PC-9 (cell line): ENCODE measurements at regions not wholly inside any gene's neighbourhood (a gene's known extent, or its start where the extent isn't known, plus 50 kb on each side); places are given as distances from the start of the nearest gene placed in this dataset.

ENCODE experiments used
- BruUV-seq: library from RNA; stranded (reverse); fragments of 400-500 nt; replicated peaks from 2 replicates; lab custom pipeline; 2021; lab: Mats Ljungman, UMichigan
- CTCF ChIA-PET: fragments of 300-600 bp; sonication (Branson Sonifier 250); formaldehyde crosslinking; loops from one replicate; lab custom pipeline; 2022; ENCODE audit warnings: antibody characterized with exemption; lab: Charles Lee
- POLR2A ChIA-PET: fragments of 300-600 bp; sonication (Branson Sonifier 250); formaldehyde crosslinking; loops from one replicate; lab custom pipeline; 2022; ENCODE audit warnings: antibody characterized with exemption; ENCODE audit not compliant: unreplicated experiment; lab: Charles Lee
- DNase-seq, 2 experiments: peaks; one replicate each; pipeline versions ENCODE4 v3.0.0 to v3.0.0-alpha.2; 2015 to 2022; ENCODE audit warnings: mixed read lengths in 1 of 2
- H2AFZ ChIP-seq: fragments of 200-600 bp; sonication (generic); 2 replicates; pipeline ENCODE4 v1.8.1; 2017; ENCODE audit warnings: antibody characterized with exemption
- H3F3A ChIP-seq: fragments of 200-600 bp; sonication (generic); 2 replicates; pipeline ENCODE4 v1.8.1; 2017; ENCODE audit warnings: antibody characterized with exemption, mild to moderate bottlenecking, low read depth; ENCODE audit not compliant: insufficient read depth
- H3K27ac ChIP-seq: fragments of 200-600 bp; sonication (generic); 2 replicates; pipeline ENCODE4 v1.6.1; 2016; ENCODE audit warnings: mixed run types
- H3K27me3 ChIP-seq: fragments of 200-600 bp; sonication (generic); 2 replicates; pipeline ENCODE4 v1.6.1; 2016; ENCODE audit warnings: low read depth, mixed run types; ENCODE audit not compliant: insufficient read depth
- H3K36me3 ChIP-seq: fragments of 200-600 bp; sonication (generic); 2 replicates; pipeline ENCODE4 v1.6.1; 2016; ENCODE audit warnings: low read depth, mixed run types
- H3K4me1 ChIP-seq: fragments of 200-600 bp; sonication (generic); replicated peaks from 2 replicates; pipeline ENCODE4 v1.6.1; 2016; ENCODE audit warnings: mixed run types; ENCODE audit not compliant: insufficient read depth
- H3K4me2 ChIP-seq: fragments of 200-600 bp; sonication (generic); 2 replicates; pipeline ENCODE4 v1.6.1; 2017; ENCODE audit warnings: mixed run types
- H3K4me3 ChIP-seq: fragments of 200-600 bp; sonication (generic); 2 replicates; pipeline ENCODE4 v1.6.1; 2016; ENCODE audit warnings: mixed run types
- H3K79me2 ChIP-seq: fragments of 200-600 bp; sonication (generic); 2 replicates; pipeline ENCODE4 v1.6.1; 2017; ENCODE audit warnings: low read depth, mixed run types
- H3K9me2 ChIP-seq: fragments of 200-600 bp; sonication (generic); 2 replicates; pipeline ENCODE4 v1.8.1; 2017; ENCODE audit warnings: mild to moderate bottlenecking; ENCODE audit not compliant: insufficient read depth
- H3K9me3 ChIP-seq: fragments of 200-600 bp; sonication (generic); 2 replicates; pipeline ENCODE4 v1.8.1; 2016; ENCODE audit warnings: low read depth; ENCODE audit not compliant: insufficient read depth
- H4K20me1 ChIP-seq: fragments of 200-600 bp; sonication (generic); 2 replicates; pipeline ENCODE4 v1.8.1; 2017; ENCODE audit not compliant: insufficient read depth
- EZH2 ChIP-seq: fragments of 200-600 bp; sonication (generic); IDR thresholded peaks from 2 replicates; pipeline ENCODE4 v1.8.0; 2017; ENCODE audit warnings: antibody characterized with exemption, low read depth
- intact Hi-C: fragments of 100-400 bp; cut with micrococcal nuclease; formaldehyde crosslinking; loops from one replicate; pipeline ENCODE4 v1.10.0; 2022; ENCODE audit not compliant: unreplicated experiment
- TF ChIP-seq, protein P1 (sequence below): fragments of 200-600 bp; sonication (generic); conservative IDR thresholded peaks from 2 replicates; pipeline ENCODE4 v1.6.1; 2017; ENCODE audit warnings: mixed run types, antibody characterized with exemption, mild to moderate bottlenecking, moderate library complexity

DNA sequence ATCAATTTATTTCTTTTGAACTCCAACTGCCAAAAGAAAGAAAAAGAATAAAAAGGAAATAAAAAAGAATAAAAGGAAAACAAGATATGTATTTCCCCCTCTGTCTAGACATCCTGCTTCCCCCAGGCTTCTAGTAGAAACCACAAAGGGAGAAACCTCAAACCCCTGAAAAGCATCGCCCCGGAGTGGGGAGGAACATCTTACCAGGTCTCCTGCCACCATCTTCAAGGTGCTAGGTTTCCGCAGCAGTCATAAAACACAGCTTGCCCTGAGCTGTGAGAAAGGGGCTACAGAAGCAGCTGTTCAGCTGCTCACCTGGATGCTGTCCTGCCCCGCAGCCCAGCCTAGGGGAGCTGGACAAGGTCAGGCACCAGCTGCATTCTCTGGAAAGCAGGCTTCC is 487.7 kb downstream of the GADD45G start:
- peaks cover 82% of the 10 kb centered on the region for H3K27me3 ChIP-seq
- no peak overlapping the region for H3K4me2 ChIP-seq
- H3K9me2 ChIP-seq, result no peaks in the 10 kb centered on the region
- BruUV-seq, result no TSS peak
- DNase-seq, result no peak
- ChIA-PET CTCF (interaction anchor here (0.6 kb wide), 1 partner anchor 18 kb away, joined by 3 read pairs; no protein-coding TSS in a partner anchor), POLR2A (no interaction called here)
- intact Hi-C loops, result no loop called here
- no peaks in the 10 kb centered on the region for H3K4me1 ChIP-seq
- TF ChIP-seq EZH2, result no peak
- TF ChIP-seq, protein P1, sequence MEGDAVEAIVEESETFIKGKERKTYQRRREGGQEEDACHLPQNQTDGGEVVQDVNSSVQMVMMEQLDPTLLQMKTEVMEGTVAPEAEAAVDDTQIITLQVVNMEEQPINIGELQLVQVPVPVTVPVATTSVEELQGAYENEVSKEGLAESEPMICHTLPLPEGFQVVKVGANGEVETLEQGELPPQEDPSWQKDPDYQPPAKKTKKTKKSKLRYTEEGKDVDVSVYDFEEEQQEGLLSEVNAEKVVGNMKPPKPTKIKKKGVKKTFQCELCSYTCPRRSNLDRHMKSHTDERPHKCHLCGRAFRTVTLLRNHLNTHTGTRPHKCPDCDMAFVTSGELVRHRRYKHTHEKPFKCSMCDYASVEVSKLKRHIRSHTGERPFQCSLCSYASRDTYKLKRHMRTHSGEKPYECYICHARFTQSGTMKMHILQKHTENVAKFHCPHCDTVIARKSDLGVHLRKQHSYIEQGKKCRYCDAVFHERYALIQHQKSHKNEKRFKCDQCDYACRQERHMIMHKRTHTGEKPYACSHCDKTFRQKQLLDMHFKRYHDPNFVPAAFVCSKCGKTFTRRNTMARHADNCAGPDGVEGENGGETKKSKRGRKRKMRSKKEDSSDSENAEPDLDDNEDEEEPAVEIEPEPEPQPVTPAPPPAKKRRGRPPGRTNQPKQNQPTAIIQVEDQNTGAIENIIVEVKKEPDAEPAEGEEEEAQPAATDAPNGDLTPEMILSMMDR, result no peak
- H3K4me3 ChIP-seq, result no peak overlapping the region
- H3F3A ChIP-seq, result no peaks in the 10 kb centered on the region
- no peak overlapping the region for H2AFZ ChIP-seq
- no peaks in the 10 kb centered on the region for H4K20me1 ChIP-seq
- H3K9me3 ChIP-seq, result no peaks in the 10 kb centered on the region
- H3K36me3 ChIP-seq, result no peaks in the 10 kb centered on the region
- no peak overlapping the region for H3K27ac ChIP-seq
- no peaks in the 10 kb centered on the region for H3K79me2 ChIP-seq

DNA sequence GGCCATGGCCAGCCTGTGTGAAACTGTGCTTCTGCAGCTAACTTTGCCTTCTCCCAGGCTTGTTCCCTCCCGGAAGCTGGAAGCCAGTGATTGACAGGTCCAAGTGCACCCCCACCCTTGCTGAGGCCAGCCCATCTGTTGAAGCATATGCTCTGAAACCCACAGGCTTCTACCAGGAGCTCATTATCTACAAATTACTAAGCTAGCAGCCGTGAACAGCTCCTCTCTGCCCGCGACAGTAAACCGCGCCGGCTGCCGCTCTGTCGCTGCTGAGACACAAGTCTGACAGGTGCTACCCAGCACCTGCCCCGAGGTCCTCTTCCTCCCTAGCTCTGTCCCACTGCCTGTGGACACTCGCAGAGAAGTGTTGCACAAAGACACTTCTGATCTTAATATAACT is 490.9 kb downstream of the GADD45G start:
- H3K36me3 ChIP-seq, result no peaks in the 10 kb centered on the region
- POLR2A ChIA-PET, result no interaction called here
- DNase-seq, result no peak
- no peak overlapping the region for H3K4me3 ChIP-seq
- H3K27ac ChIP-seq, result no peak overlapping the region
- H3F3A ChIP-seq, result no peaks in the 10 kb centered on the region
- H3K4me1 ChIP-seq, result no peaks in the 10 kb centered on the region
- H3K9me3 ChIP-seq, result no peaks in the 10 kb centered on the region
- H3K4me2 ChIP-seq, result no peak overlapping the region
- H2AFZ ChIP-seq, result no peak overlapping the region
- no TSS peak for BruUV-seq
- CTCF ChIA-PET, result no interaction called here
- no peaks in the 10 kb centered on the region for H3K79me2 ChIP-seq
- intact Hi-C loops, result no loop called here
- H3K27me3 ChIP-seq, result peaks cover 77% of the 10 kb centered on the region
- TF ChIP-seq, protein P1, result no peak
- TF ChIP-seq EZH2, result no peak
- H3K9me2 ChIP-seq, result no peaks in the 10 kb centered on the region
- no peaks in the 10 kb centered on the region for H4K20me1 ChIP-seq

DNA sequence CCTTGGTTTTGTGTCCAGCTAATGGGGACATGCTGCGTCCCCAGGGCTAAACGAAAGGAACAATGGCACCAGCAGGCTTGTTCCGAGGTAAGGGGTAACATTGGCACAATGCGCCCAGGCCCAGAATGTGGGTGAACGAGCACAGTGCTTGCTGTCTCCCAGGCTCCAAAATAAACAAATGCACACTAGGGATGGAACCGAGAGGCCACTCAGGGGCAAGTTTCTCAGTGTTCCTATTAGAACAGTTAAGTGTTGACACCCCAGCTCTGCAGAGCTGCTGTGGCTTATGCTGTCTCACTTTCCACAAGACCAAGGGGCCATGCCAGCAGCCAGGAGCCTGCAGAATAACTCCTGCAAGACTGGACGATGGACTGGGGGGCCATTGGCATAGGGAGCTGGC is 492.4 kb downstream of the GADD45G start:
- CTCF ChIA-PET, result no interaction called here

More for the DNA sequence above, 492.4 kb downstream of the GADD45G start:
- H3K4me2 ChIP-seq, result no peak overlapping the region
- no peaks in the 10 kb centered on the region for H3F3A ChIP-seq
- H3K9me3 ChIP-seq, result no peaks in the 10 kb centered on the region
- H3K36me3 ChIP-seq, result no peaks in the 10 kb centered on the region
- H4K20me1 ChIP-seq, result no peaks in the 10 kb centered on the region
- POLR2A ChIA-PET, result no interaction called here
- H3K79me2 ChIP-seq, result no peaks in the 10 kb centered on the region
- no peak overlapping the region for H3K27ac ChIP-seq
- H2AFZ ChIP-seq, result no peak overlapping the region
- BruUV-seq, result no TSS peak
- no peaks in the 10 kb centered on the region for H3K4me1 ChIP-seq
- peaks cover 79% of the 10 kb centered on the region for H3K27me3 ChIP-seq
- intact Hi-C loops, result no loop called here
- no peak overlapping the region for H3K4me3 ChIP-seq
- TF ChIP-seq EZH2, result no peak
- TF ChIP-seq, protein P1, result no peak
- no peaks in the 10 kb centered on the region for H3K9me2 ChIP-seq
- DNase-seq, result no peak
